Esophagus muscularis mucosa (tissue), 4 donors: ENCODE measurements at regions not wholly inside any gene's neighbourhood (a gene's known extent, or its start where the extent isn't known, plus 50 kb on each side); places are given as distances from the start of the nearest gene placed in this dataset.

ENCODE experiments used
- EP300 ChIP-seq: sonication (generic); formaldehyde crosslinking; IDR thresholded peaks from one replicate; pipeline ENCODE4 v1.6.1; 2017; ENCODE audit warnings: antibody characterized with exemption
- POLR2A ChIP-seq: fragments of 450-650 bp; IDR thresholded peaks from one replicate; pipeline ENCODE4 v1.6.1; 2017; ENCODE audit warnings: antibody characterized with exemption, moderate library complexity, mild to moderate bottlenecking, low read depth
- POLR2AphosphoS5 ChIP-seq, 2 donors: sonication (generic); formaldehyde crosslinking; IDR thresholded peaks; one replicate each; pipeline ENCODE4 v1.6.1; 2017; ENCODE audit warnings: antibody characterized with exemption in 2 of 2
- TF ChIP-seq, protein P1 (sequence below), 3 experiments: fragments of 200-600 bp in 2 of 3; fragments of 450-650 bp in 1 of 3; sonication (generic) in 2 of 3; IDR thresholded peaks; one replicate each; pipeline ENCODE4 v1.5.1; 2017 to 2019; ENCODE audit warnings: antibody characterized with exemption in 3 of 3, mild to moderate bottlenecking in 2 of 3, moderate library complexity in 1 of 3

DNA sequence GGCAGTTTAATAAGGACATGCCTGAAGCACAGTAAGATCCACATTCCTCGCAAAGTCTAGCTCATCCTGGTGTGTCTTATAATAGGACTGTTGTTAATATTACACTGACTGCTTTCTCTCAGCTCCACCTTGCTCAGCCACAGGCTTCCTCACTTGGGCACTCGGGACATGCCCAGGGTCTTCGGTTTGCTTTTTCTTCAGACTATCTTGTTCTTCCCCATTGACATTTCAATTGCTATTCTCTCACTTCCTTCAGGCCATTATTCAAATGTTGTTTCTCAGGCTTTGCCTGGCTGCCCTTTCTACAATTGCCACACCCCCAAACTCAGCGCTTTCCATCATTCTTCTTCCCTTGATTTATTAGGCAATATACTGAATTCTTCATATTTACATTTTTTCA, 274.8 kb upstream of the RGS17 start:
- TF ChIP-seq POLR2A (no peak), EP300 (no peak), POLR2AphosphoS5 (IDR thresholded peaks at IDR 0.05) (no peak)
- TF ChIP-seq, protein P1, sequence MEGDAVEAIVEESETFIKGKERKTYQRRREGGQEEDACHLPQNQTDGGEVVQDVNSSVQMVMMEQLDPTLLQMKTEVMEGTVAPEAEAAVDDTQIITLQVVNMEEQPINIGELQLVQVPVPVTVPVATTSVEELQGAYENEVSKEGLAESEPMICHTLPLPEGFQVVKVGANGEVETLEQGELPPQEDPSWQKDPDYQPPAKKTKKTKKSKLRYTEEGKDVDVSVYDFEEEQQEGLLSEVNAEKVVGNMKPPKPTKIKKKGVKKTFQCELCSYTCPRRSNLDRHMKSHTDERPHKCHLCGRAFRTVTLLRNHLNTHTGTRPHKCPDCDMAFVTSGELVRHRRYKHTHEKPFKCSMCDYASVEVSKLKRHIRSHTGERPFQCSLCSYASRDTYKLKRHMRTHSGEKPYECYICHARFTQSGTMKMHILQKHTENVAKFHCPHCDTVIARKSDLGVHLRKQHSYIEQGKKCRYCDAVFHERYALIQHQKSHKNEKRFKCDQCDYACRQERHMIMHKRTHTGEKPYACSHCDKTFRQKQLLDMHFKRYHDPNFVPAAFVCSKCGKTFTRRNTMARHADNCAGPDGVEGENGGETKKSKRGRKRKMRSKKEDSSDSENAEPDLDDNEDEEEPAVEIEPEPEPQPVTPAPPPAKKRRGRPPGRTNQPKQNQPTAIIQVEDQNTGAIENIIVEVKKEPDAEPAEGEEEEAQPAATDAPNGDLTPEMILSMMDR (IDR thresholded peaks at IDR 0.05): no peak
